Endothelial cell of umbilical vein (primary cell): ENCODE measurements at regions not wholly inside any gene's neighbourhood (a gene's known extent, or its start where the extent isn't known, plus 50 kb on each side); places are given as distances from the start of the nearest gene placed in this dataset.
"Not testable (repeated sequence)": the region's sequence is repeated elsewhere in the genome, so short reads cannot be mapped to it uniquely, and the experiment has no call there.

Experiments used
- BruUV-seq: library from RNA; stranded (reverse); fragments of 400-500 nt; replicated peaks from 2 replicates; lab custom pipeline; 2021; lab: Mats Ljungman, UMichigan
- CTCF ChIA-PET: fragments of 300-600, 350-600 bp; sonication (Branson Sonifier 250); formaldehyde crosslinking; loops from one replicate; lab custom pipeline; 2021; ENCODE audit warnings: antibody characterized with exemption, inconsistent platforms; lab: Charles Lee
- POLR2A ChIA-PET: fragments of 300-600, 350-600 bp; sonication (Branson Sonifier 250); formaldehyde crosslinking; loops from one replicate; lab custom pipeline; 2021; ENCODE audit warnings: antibody characterized with exemption, inconsistent platforms; lab: Charles Lee
- DNase-seq: peaks from one replicate; pipeline ENCODE4 v3.0.0-alpha.2; 2011; ENCODE audit warnings: low read depth, low spot score
- FAIRE-seq: peaks from 2 replicates; lab custom pipeline; 2011; peaks lifted over from hg19 to GRCh38; lab: Jason Lieb, UNC
- H2AFZ ChIP-seq: 2 replicates; pipeline ENCODE4 v1.6.0; 2012; ENCODE audit warnings: low read depth, low read length, control low read depth, inconsistent platforms
- H3K27ac ChIP-seq: 2 replicates; pipeline ENCODE4 v1.5.1; 2011; ENCODE audit warnings: low read depth, mild to moderate bottlenecking, control low read depth, low read length, moderate library complexity; ENCODE audit not compliant: insufficient read depth
- H3K27me3 ChIP-seq, 2 experiments: 2 replicates each; pipeline versions ENCODE4 v1.6.0 to v1.6.1; 2011; ENCODE audit warnings: low read length in 2 of 2, mixed read lengths in 1 of 2; ENCODE audit not compliant: control insufficient read depth in 2 of 2, insufficient read depth in 2 of 2
- H3K36me3 ChIP-seq, 2 experiments: 2 replicates in 1 of 2; 3 replicates in 1 of 2; pipeline ENCODE4 v1.5.1; 2011; ENCODE audit warnings: low read length in 2 of 2, mild to moderate bottlenecking in 1 of 2, moderate library complexity in 1 of 2; ENCODE audit not compliant: control insufficient read depth in 2 of 2, insufficient read depth in 2 of 2; ENCODE audit errors: extremely low read depth in 1 of 2
- H3K4me1 ChIP-seq: 3 replicates; pipeline ENCODE4 v1.5.1; 2011; ENCODE audit warnings: mild to moderate bottlenecking, low read length; ENCODE audit not compliant: control insufficient read depth, insufficient read depth; ENCODE audit errors: extremely low read depth
- H3K4me2 ChIP-seq: 2 replicates; pipeline ENCODE4 v1.6.1; 2011; ENCODE audit warnings: low read length, control low read depth, mixed read lengths; ENCODE audit not compliant: insufficient read depth
- H3K4me3 ChIP-seq, 3 experiments: fragments of 200-600 bp in 1 of 3; sonication (generic), shearing (Covaris generic) in 1 of 3; replicated peaks in 1 of 3; 2 replicates each; pipeline ENCODE4 v1.5.1; 2011 to 2016; ENCODE audit warnings: control low read depth in 3 of 3, low read length in 3 of 3, mild to moderate bottlenecking in 2 of 3, inconsistent platforms in 1 of 3, low read depth in 1 of 3, moderate library complexity in 1 of 3; ENCODE audit not compliant: insufficient read depth in 1 of 3
- H3K79me2 ChIP-seq: 2 replicates; pipeline ENCODE4 v1.6.0; 2012; ENCODE audit warnings: low read length, inconsistent platforms; ENCODE audit not compliant: control insufficient read depth, insufficient read depth
- H3K9ac ChIP-seq: replicated peaks from 2 replicates; pipeline ENCODE3; 2011; ENCODE audit warnings: low read length, control low read depth; ENCODE audit not compliant: insufficient read depth; ENCODE audit errors: extremely low read depth
- H3K9me1 ChIP-seq: replicated peaks from 3 replicates; pipeline ENCODE4 v1.6.0; 2011; ENCODE audit warnings: mild to moderate bottlenecking, low read length; ENCODE audit not compliant: control insufficient read depth, insufficient read depth; ENCODE audit errors: extremely low read depth
- H3K9me3 ChIP-seq: replicated peaks from 2 replicates; pipeline ENCODE4 v1.5.1; 2012; ENCODE audit warnings: low read length, inconsistent platforms; ENCODE audit not compliant: control insufficient read depth, insufficient read depth
- H4K20me1 ChIP-seq: replicated peaks from 2 replicates; pipeline ENCODE3; 2011; ENCODE audit warnings: mild to moderate bottlenecking, low read length; ENCODE audit not compliant: control insufficient read depth, insufficient read depth; ENCODE audit errors: extremely low read depth
- CTCF ChIP-seq, 2 donors: IDR thresholded peaks; 1 replicate in 1 of 2; 2 replicates in 1 of 2; pipeline ENCODE4 v1.5.1; 2011; ENCODE audit warnings: low read length in 2 of 2, mild to moderate bottlenecking in 2 of 2, moderate library complexity in 2 of 2, control low read depth in 1 of 2, inconsistent platforms in 1 of 2, low read depth in 1 of 2; ENCODE audit not compliant: insufficient read depth in 1 of 2; ENCODE audit errors: extremely low read depth in 1 of 2
- EZH2 ChIP-seq: IDR thresholded peaks from 2 replicates; pipeline ENCODE4 v1.6.1; 2012; ENCODE audit warnings: borderline replicate concordance, low read depth, mild to moderate bottlenecking, moderate library complexity, low read length, inconsistent platforms; ENCODE audit not compliant: severe bottlenecking
- FOS ChIP-seq: IDR thresholded peaks from 2 replicates; pipeline ENCODE4 v1.6.1; 2011; ENCODE audit warnings: mild to moderate bottlenecking, low read length, moderate library complexity, borderline replicate concordance; ENCODE audit not compliant: insufficient read depth
- GATA2 ChIP-seq: IDR thresholded peaks from 2 replicates; pipeline ENCODE4 v1.7.0; 2011; ENCODE audit warnings: low read depth, mild to moderate bottlenecking, moderate library complexity, mixed read lengths, low read length; ENCODE audit not compliant: insufficient read length, insufficient read depth
- JUN ChIP-seq: IDR thresholded peaks from 2 replicates; pipeline ENCODE4 v1.6.1; 2011; ENCODE audit warnings: borderline replicate concordance, low read depth; ENCODE audit not compliant: insufficient read length, insufficient read depth
- MAX ChIP-seq: IDR thresholded peaks from 2 replicates; pipeline ENCODE4 v1.6.1; 2011; ENCODE audit not compliant: insufficient read depth, insufficient read length
- MYC ChIP-seq: IDR thresholded peaks from one replicate; pipeline ENCODE4 v1.6.1; 2011; ENCODE audit warnings: mild to moderate bottlenecking, low read depth, low read length
- POLR2A ChIP-seq: IDR thresholded peaks from 2 replicates; pipeline ENCODE4 v1.6.1; 2012; ENCODE audit warnings: low read depth, mild to moderate bottlenecking, control low read depth, low read length
- POLR2AphosphoS5 ChIP-seq: IDR thresholded peaks from 2 replicates; pipeline ENCODE4 v1.6.1; 2012; ENCODE audit warnings: low read depth, mild to moderate bottlenecking, control low read depth, low read length, moderate library complexity; ENCODE audit not compliant: insufficient read depth
- dilution Hi-C: fragments of 300-500 bp; cut with MboI; formaldehyde crosslinking; loops from one replicate; pipeline ENCODE4 v1.15.0; 2019; ENCODE audit warnings: low sequenced_read_pairs; ENCODE audit not compliant: extremely low pct_ligation_motif_present
- intact Hi-C: fragments of 100-400 bp; cut with micrococcal nuclease; formaldehyde crosslinking; loops from one replicate; pipeline ENCODE4 v1.10.0; 2022

GRCh38 chr3:118530350-118530922 is 504.2 kb downstream of the IGSF11 start:
- H3K9me3 ChIP-seq, result peaks cover 2% of the 10 kb centered on the region
- H3K4me2 ChIP-seq, result no peak overlapping the region
- ChIA-PET POLR2A (no interaction called here), CTCF (no interaction called here)
- H3K9me1 ChIP-seq, result no peaks in the 10 kb centered on the region
- DNase-seq, result no peak
- no peaks in the 10 kb centered on the region for H3K4me1 ChIP-seq
- TF ChIP-seq POLR2AphosphoS5 (no peak), FOS (no peak), MAX (no peak), CTCF (IDR thresholded peaks at IDR 0.05; ENCODE audit: extremely low read depth in 1 of 2, insufficient read depth in 1 of 2, low read depth in 1 of 2, low read length in 2 of 2) (no peak), POLR2A (no peak), JUN (no peak), MYC (no peak), GATA2 (no peak), EZH2 (no peak)
- FAIRE-seq, result no peak
- no peaks in the 10 kb centered on the region for H4K20me1 ChIP-seq
- H2AFZ ChIP-seq, result no peak overlapping the region
- BruUV-seq, result no TSS peak
- no peaks in the 10 kb centered on the region for H3K36me3 ChIP-seq
- no peak overlapping the region for H3K9ac ChIP-seq
- no peak overlapping the region for H3K27ac ChIP-seq
- H3K4me3 ChIP-seq, result no peak overlapping the region
- intact Hi-C loops (no loop called here), dilution Hi-C loops (no loop called here)
- no peaks in the 10 kb centered on the region for H3K27me3 ChIP-seq
- no peaks in the 10 kb centered on the region for H3K79me2 ChIP-seq

DNA sequence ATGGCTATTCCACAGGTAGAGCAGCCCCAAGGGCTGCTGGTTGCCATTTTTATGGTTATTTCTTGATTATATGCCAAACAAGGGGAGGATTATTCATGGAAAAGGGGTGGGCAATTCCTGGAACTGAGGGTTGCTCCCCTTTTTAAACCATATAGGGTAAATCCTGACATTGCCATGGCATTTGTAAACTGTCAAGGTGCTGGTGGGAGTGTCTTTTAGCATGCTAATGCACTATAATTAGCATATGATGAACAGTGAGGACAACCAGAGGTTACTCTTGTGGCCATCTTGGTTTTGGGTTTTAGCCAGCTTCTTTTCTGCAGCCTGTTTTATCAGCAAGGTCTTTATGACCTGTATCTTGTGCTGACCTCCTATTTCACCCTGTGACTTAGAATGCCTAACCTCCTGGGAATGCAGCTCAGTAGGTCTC is 503.7 kb downstream of the IGSF11 start:
- CTCF ChIA-PET, POLR2A ChIA-PET: not testable (repeated sequence)

More for the DNA sequence above, 503.7 kb downstream of the IGSF11 start:
- H3K9me1 ChIP-seq, H3K79me2 ChIP-seq, H3K4me1 ChIP-seq, H3K27ac ChIP-seq, H3K9ac ChIP-seq, H3K9me3 ChIP-seq, H3K4me2 ChIP-seq, H2AFZ ChIP-seq, FAIRE-seq, dilution Hi-C loops, BruUV-seq, H3K36me3 ChIP-seq, DNase-seq, H3K27me3 ChIP-seq, H3K4me3 ChIP-seq, H4K20me1 ChIP-seq, intact Hi-C loops: not testable (repeated sequence)
